ENCODE measurements at regions not wholly inside any gene's neighbourhood (a gene's known extent, or its start where the extent isn't known, plus 50 kb on each side); places are given as distances from the start of the nearest gene placed in this dataset.
A peak's percentile ranks its signal among the peaks of the same experiment; 100 is the strongest.
"Not testable (repeated sequence)": the region's sequence is repeated elsewhere in the genome, so short reads cannot be mapped to it uniquely, and the experiment has no call there.

DNA sequence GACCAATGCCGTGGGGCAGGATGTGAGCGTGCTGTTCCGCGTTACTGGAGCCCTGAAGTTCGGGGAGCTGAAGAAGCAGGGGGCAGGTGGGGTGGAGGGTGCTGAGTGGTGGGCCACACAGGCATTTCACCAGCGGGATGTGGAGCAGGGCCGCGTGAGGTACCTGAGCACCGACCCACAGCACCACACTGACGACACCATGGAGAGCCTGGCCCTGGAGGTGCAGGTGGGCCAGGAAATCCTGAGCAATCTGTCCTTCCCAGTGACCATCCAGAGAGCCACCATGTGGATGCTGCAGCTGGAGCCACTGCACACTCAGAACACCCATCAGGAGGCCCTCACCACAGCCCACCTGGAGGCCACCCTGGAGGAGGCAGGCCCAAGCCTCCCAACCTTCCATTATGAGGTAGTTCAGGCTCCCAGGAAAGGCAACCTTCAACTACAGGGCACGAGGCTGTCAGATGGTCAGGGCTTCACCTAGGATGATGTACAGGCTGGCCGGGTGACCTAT, 179.6 kb downstream of the TBC1D2B start:
- DNase-seq (ENCODE audit: low spot score) (no peak), FAIRE-seq (no peak)

DNA sequence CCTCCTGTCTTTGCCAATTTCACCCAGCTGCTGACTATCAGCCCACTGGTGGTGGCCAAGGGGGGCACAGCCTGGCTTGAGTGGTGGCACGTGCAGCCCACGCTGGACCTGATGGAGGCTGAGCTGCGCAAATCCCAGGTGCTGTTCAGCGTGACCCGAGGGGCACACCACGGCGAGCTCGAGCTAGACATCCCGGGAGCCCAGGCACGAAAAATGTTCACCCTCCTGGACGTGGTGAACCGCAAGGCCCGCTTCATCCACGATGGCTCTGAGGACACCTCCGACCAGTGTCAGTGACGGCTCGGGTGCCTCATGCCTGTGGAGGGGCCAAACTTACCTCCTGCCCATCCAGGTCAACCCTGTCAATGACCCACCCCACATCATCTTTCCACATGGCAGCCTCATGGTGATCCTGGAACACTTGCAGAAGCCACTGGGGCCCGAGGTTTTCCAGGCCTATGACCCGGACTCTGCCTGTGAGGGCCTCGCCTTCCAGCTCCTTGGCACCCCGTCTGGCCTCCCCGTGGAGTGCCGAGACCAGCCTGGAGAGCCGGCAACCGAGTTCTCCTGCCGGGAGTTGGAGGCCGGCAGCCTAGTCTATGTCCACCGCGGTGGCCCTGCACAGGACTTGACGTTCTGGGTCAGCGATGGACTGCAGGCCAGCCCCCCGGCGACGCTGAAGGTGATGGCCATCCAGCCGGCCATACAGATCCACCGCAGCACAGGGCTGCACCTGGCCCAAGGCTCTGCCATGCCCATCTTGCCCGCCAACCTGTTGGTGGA, 180.2 kb downstream of the TBC1D2B start:
- not testable (repeated sequence) for DNase-seq (ENCODE audit: low spot score); FAIRE-seq

DNA sequence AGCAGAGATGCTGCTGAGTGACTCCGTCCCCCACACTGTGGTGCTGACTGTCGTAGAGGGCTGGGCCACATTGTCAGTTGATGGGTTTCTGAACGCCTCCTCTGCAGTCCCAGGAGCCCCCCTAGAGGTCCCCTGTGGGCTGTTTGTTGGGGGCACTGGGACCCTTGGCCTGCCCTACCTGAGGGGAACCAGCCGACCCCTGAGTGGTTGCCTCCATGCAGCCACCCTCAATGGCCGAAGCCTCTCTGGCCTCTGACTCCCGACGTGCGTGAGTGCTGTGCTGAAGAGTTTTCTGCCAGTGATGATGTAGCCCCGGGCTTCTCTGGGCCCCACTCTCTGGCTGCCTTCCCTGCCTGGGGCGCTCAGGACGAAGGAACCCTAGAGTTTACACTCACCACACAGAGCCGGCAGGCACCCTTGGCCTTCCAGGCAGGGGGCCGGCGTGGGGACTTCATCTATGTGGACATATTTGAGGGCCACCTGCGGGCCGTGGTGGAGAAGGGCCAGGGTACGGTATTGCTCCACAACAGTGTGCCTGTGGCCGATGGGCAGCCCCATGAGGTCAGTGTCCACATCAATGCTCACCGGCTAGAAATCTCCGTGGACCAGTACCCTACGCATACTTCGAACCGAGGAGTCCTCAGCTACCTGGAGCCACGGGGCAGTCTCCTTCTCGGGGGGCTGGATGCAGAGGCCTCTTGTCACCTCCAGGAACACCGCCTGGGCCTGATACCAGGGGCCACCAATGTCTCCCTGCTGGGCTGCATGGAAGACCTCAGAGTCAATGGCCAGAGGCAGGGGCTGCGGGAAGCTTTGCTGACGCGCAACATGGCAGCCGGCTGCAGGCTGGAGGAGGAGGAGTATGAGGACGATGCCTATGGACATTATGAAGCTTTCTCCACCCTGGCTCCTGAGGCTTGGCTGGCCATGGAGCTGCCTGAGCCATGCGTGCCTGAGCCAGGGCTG, 181.1 kb downstream of the TBC1D2B start:
- DNase-seq (ENCODE audit: low spot score); FAIRE-seq: not testable (repeated sequence)

DNA sequence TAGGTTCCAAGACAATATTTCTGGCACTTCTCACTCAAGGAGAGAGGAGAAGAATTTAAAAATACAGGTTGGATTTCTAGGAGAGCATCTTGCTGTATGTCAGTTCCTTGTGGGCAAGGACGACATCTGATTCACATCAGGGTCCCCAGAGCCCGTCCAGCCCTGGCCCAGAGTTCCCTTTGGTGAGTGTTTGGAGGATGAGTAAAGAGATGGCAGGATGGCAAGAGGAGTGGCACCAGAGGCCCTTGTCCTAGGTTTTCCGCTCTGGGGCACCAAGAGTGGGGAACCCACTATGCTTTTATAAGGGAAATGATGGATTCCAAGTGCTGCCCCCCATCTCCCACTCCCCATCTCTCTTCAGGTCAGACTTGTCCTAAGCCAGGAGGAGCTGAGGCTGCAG, 181.8 kb downstream of the TBC1D2B start:
- no peak for FAIRE-seq

DNA sequence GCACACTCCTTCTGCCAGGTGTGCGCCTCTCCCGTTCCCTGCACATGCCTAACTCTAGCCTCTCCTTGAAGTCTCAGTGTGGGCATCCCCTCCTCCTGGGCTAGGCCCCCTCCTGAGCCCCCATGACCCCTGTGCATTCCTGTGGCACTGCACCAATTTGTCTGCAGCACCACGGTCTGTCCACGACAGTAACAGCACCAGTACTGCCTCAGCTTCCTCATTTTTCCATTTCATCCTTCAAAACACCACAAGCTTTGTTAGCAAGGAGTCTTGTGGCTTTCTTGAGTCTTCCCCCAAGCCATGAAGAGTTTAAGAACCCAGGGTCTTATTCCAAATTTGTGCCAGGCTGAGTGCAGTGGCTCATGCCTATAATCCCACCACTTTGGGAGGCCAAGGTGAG, 182.4 kb downstream of the TBC1D2B start:
- FAIRE-seq, result not testable (repeated sequence)

More for the DNA sequence above, 181.8 kb downstream of the TBC1D2B start:
- DNase-seq (ENCODE audit: low spot score), result no peak

DNA sequence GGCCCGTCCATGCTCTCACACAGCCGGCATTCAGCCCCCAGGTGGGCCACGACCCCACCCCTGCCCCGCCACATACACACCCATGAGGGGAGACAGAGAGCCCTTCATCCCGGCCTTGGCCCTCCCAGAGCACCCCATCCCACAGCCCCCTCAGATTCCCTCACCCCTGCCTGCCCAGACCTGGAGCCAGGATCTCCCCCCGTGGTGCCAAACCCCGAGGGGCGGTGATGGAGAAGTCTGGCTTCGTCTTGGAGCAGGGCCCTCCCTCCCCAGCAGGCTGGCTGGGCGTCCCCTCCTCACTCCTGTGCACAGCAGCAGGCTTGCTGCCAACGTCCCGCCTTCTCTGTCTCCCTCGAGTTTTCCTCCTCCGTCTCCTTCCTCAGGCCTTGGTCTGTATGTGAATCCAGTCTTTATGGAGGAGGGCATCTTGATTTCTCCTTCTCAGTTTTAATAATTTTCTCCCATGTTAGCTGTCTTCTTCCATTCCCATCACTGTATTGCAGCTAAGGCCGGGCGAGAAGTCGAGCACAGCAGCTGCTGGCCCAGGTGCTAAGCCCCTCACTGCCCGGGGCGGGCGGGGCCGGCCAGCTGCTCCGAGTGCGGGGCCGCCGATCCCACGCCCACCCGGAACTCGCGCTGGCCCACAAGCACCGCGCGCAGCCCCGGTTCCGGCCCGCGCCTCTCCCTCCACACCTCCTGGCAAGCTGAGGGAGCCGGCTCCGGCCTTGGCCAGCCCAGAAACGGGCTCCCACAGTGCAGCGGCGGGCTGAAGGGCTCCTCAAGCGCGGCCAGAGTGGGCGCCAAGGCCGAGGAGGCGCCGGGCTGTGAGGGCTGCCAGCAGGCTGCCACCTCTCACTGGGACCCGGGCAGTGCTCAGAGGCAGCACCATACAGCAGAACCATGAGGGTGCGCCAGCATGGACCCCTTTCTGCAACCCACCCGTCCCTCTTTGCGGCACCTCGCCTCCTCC, 183.6 kb downstream of the TBC1D2B start:
- not testable (repeated sequence) for FAIRE-seq; DNase-seq (ENCODE audit: low spot score)

More for the DNA sequence above, 182.4 kb downstream of the TBC1D2B start:
- DNase-seq (ENCODE audit: low spot score), result not testable (repeated sequence)

DNA sequence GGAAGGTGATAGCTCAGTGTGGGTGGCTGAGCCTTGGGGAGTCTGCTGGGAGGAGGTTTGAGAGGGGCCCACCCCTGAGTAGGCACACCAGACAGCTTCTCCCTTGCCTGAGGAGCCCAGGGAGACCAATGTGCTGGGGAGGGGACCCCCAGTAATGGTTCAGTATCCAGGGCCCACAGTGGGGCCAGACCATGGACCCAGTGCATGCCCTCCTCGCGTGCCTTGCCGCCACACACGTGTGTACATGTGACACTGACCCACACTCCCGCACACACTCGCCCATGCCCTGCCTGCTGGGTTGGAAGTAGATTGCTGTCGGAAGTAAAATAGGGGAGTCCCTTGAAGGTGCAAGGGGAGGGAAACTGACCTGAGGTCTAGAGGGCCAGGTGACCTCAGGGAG, 184.3 kb downstream of the TBC1D2B start:
- FAIRE-seq, result not testable (repeated sequence)

DNA sequence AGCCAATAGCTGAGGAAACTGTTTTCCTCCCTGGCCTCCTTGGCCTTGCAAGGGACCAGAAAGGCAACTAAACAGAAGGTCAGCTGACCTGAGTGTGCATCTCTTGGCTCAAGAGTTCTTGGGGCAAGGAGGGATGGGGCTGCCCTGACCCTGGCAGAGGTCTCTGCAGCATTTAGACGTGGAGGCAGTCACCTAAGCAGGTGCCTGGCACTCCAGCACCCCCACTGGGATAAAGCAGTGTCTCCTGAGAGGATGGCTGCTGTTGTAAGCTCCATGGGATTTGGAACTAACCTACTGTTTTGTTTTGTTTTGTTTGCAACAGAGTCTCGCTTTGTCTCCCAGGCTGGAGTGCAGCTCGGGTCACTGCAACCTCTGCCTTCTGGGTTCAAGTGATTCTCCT, 185.2 kb downstream of the TBC1D2B start:
- DNase-seq (ENCODE audit: low spot score), result no peak
- no peak for FAIRE-seq

More for the DNA sequence above, 184.3 kb downstream of the TBC1D2B start:
- DNase-seq (ENCODE audit: low spot score), result not testable (repeated sequence)

DNA sequence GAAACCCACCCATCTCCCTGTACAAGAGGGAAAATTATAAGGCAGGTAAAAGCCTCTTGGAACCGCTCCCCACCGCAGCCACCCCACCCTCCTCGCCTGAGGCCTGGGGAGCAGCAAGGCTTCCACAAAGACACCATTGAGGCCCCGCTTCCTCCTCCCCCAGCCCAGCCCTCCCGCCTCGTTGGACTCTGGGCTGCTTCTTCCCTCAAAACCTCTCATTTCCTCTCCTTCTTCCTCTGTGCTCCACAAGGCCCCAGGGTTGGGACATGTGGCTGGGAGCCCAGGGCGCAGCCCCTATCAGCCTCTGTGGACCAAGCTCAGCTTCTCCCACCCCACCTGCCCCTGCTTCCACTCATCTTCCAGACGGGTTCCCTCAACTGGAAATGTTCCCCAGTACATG, 185.6 kb downstream of the TBC1D2B start:
- not testable (repeated sequence) for FAIRE-seq; DNase-seq (ENCODE audit: low spot score)

DNA sequence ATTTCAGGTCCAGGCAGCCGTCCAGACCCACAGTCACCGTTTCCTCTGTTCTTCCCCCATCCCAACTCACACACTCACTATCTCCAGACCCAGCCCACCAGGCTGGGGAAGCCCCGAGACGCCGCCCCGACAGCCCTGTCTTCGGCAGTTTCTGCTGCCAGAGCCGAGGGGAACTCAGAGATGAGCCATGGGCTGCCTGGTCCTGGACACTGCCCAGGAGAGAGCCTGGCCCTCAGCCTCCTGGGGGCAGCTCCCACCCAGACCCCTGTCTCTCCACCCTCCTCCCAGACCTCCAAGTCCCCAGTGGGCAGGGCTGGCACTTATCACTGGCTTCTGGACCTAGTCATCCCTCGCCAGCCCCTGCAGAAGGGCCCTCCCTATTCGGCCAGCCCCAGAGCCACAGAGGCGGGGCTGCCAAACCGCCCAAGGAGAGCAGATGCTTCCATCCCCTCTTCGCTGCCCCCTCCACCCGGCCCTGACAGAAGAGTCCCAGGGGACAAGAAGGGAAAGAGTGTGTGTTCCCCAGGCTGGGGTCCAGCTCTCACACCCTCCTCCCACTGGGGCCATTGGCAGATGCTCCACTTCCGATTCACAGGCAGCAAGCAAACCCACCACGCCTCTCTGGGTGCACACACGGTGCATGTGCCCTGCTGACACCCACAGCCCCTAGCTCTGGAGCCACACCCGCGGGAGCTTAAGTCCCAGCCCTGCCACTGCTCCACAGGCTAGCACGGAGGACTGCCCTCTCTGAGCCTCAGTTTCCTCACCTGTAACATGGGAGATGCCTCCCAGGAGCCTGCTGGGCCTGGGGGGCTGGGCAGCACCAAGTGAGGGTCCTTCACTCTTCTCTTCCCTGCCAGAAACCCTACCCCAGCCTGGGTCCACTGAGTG, 186.4 kb downstream of the TBC1D2B start:
- FAIRE-seq; DNase-seq (ENCODE audit: low spot score): not testable (repeated sequence)

DNA sequence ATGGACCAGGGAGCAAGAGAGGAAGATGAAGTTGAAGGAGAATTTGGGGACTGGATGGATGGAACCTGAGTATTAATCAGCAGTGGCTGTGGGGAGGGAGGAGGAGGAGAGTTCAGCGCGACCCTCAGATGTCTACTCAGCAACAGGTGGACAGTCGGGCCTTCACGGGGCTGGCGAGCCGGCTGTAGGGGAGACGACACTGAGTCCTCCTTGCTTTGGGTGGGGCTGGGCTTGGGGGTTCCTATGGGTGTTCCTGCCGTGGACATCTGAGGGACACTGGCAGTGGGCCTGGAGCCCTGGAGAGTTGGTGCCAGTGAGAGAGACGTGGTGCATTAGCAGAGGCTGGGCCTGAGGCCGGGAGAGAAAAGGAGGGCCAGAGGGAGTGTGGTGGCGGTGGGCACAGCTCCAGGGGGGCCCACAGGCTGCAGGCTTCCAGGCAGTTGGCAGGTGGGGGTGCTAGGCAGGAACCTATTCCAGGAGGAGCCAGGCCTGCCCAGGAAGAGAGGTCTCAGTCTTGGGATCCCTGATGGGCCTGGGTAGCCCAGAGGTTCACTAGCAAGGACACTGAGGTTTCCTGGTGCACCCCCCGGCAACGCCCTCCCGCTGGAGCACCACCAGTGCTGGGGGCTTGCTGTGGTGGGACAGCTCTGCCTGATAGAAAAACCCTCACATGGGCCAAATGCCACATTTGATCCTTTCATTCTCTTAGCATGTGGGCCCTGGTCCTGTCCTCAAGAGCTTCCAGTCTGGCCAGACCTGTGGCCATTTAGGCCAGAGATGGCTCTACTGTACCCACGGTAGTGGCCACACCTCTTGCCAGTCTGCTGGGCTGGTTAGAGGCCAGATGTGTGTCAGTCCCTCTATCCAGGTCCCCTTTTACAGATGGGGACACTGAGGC, 187.4 kb downstream of the TBC1D2B start:
- not testable (repeated sequence) for FAIRE-seq; DNase-seq (ENCODE audit: low spot score)

DNA sequence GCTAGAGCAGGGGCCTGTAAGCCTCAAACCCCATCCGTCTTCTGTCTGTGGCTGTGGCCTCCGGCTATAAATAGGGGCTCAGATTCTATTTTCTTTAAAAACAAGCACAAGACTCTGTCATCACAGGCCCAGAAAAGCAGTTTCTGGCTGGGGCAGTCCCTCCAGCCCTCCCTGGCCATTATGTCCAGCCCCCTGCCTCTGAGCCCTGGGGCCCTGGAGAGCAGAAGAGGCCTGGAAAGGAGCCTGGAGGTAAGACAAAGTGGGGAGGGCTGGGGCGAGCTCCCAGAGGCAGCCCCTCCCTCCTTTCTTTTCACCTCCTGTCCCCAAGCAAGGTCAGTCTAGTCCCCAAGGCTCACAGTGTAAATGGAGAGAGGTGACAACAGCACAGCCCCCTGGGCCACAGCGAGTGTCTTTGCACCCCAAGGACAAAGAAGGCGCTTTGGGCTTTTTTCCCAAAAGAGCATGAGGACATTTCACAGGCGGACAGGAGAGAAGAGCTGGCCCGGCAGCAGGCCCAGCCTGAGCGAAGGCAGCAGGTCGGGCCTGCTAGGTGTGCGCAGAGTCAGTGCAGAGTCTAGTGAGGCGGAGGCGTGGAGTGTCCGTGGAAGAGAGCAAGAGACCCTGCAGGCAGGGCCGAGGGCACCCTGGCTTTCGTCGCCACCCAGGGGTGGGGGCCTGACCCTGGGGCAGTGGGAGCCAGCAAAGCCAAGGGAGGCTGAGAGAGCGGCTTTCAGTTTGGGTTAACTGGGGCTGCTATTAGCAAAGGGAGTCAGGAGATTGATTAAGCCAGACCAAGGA, 188.3 kb downstream of the TBC1D2B start:
- DNase-seq (ENCODE audit: low spot score) (no peak), FAIRE-seq (no peak)

DNA sequence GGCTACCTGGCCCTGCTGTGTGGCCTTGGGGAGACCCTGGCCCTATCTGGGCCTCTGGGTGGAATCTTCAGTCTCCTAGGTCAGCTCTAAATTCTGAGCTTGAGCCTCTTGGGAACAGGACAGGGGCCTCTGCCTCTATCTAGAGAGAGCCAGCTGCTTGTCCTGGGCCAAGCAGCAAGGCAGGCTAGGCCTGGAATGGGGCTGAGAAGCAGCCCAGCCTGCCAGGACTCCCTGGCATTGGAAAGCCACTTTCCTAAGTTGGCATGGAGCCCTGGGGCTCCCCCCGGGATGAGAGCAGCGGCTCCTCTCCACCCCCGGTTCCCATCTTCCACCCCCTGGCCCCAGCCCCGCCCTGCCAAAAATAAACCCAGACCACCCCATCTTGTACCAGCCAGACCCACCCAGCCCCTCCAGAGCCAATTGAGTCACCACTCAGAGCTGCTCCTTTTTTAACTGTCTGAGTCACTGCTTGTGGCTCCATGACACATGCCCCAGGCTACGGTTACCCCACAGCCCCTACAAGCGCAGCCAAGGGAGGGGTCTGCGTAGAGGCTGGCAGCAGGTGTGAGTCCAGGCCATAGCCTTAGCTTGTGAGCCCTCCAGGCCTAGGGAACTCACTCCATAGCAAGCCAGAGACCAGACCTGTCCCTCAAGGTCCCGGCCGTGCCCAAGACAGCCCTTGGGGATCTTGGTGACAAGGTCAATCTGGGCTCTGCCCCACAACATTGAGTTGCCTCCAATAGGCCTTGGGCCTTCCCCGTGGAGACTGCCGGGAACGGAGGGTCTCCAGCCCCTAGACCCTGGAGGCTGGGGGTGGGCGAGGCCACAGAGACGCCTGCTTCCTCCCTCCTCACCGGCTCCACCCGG, 189.7 kb downstream of the TBC1D2B start:
- peak; percentile 53 for FAIRE-seq
- not testable (repeated sequence) for DNase-seq (ENCODE audit: low spot score)

DNA sequence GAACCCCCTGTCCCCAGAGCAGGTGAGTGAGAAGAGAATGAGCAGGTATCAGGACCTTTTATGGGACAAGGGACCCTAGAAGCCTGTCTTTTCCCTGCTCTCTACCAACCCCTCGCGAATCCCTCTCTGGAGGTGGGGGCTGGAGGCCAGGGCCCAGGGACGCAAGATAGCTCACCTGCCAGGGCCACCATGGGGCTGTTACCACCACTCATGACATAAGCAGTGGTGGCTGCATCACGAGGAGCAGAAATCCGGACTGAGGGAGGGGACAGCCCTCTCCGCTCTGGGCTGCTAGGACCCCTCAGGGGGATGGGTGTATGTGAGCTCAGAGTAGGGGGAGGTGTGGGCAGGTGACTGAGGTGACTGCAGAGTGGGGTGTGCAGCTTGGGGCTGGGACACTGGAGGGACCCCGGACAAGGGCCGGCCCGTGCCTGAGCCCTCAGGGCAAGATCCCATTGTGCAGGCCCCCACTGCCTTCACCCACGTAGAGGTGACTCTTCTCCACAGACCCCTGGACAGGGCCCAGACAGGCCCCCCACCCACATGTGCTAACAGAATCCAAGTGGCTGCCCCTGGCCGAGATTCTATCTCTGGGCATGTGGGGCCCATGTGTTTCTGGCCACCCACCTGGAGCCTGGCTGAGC, 190.6 kb downstream of the TBC1D2B start:
- no peak for DNase-seq (ENCODE audit: low spot score)
- FAIRE-seq, result no peak

DNA sequence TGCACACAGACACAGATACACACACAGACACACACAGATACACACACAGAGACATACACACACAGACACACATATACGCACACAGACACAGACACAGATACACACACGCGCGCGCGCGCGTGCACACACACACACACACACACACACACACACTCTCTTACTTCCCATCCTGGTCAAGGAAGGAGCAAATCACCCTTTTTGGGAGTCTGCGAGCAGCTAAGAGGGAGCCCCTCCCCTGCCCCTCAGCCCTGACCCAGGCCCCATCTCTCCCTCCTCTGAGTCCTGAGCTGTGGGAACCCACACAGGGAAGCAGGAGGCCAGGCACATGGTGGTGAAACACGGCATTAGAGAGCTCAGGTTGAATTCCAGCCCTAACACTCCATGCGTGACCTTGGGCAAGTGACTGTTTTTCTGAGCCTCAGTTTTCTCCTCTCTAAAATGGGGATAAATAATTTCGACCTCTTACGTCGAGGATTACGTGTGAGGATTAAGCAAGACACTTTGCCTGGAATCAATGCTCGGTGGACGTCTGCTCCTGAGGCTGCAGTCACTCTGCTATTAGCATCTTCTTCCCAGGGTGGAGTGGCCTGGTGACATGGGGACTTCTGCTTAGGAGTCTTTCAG, 191.5 kb downstream of the TBC1D2B start:
- not testable (repeated sequence) for FAIRE-seq; DNase-seq (ENCODE audit: low spot score)

DNA sequence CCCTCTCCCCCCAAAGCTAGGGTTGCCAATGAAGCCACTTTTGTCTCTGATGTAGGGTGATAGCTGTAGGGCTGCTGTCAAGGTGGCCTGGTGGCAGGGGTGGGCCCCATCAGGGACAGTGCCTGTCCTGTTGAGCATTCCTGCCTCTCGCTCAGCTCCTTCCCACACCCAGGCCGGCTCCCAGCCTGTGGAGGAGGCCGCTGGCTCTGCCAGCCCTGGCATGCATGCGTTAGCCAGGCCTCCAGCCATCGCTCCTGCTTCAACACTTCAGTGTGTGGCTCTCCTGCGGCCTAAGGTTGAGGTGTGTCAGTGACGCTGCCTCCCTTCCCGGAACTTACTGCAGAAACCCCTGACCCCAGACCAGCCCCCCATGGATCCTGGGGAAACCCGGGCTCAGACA, 194.5 kb downstream of the TBC1D2B start:
- DNase-seq (ENCODE audit: low spot score); FAIRE-seq: not testable (repeated sequence)

All from RCC 7860 (cell line).